GM10266 (cell line): ENCODE measurements at regions not wholly inside any gene's neighbourhood (a gene's known extent, or its start where the extent isn't known, plus 50 kb on each side); places are given as distances from the start of the nearest gene placed in this dataset.

Experiments used
- DNase-seq: peaks from one replicate; pipeline ENCODE4 v3.0.0; 2012; ENCODE audit errors: extremely low spot score
- TF ChIP-seq, protein P1 (sequence below): IDR thresholded peaks from 2 replicates; pipeline ENCODE4 v1.5.1; 2012; ENCODE audit warnings: mild to moderate bottlenecking, low read depth; ENCODE audit not compliant: control insufficient read depth, insufficient read depth; ENCODE audit errors: missing control alignments

DNA sequence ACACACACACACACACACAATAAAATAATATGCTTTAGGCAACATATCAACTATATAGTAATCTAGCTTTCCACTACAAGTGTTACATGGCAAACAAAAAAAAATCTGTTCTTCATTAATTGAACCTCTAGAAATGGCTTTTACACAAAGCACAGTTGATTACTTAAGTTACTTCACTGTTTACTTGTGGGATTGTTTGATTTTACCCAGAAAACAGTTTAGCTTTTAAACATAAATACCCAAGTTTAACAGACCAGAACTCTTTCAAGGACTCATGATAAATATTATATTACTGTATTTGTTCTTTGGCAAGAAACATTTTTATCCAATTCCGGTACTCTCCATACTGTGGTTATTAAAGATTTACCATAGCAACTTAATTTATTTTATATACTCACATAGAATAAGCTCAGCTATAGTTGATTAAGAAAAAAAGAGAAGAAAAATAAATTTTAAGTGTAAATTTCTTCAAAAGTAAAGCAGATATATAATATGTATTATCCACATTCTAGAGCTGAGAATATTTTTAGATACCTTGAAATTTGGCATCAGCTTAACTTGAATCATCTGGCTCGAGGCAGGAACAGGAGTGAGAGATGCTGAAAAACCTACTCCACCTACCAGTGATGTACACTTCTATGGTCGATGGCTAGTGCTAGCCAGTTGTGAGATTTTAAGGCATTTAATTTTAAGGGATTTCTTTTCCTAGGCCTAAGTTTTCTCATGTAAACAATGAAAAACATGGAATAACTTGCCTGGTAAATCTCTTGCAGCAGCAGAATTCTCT is 126.0 kb downstream of the BTG1 start:
- no peak for DNase-seq
- TF ChIP-seq, protein P1, sequence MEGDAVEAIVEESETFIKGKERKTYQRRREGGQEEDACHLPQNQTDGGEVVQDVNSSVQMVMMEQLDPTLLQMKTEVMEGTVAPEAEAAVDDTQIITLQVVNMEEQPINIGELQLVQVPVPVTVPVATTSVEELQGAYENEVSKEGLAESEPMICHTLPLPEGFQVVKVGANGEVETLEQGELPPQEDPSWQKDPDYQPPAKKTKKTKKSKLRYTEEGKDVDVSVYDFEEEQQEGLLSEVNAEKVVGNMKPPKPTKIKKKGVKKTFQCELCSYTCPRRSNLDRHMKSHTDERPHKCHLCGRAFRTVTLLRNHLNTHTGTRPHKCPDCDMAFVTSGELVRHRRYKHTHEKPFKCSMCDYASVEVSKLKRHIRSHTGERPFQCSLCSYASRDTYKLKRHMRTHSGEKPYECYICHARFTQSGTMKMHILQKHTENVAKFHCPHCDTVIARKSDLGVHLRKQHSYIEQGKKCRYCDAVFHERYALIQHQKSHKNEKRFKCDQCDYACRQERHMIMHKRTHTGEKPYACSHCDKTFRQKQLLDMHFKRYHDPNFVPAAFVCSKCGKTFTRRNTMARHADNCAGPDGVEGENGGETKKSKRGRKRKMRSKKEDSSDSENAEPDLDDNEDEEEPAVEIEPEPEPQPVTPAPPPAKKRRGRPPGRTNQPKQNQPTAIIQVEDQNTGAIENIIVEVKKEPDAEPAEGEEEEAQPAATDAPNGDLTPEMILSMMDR, result no peak

DNA sequence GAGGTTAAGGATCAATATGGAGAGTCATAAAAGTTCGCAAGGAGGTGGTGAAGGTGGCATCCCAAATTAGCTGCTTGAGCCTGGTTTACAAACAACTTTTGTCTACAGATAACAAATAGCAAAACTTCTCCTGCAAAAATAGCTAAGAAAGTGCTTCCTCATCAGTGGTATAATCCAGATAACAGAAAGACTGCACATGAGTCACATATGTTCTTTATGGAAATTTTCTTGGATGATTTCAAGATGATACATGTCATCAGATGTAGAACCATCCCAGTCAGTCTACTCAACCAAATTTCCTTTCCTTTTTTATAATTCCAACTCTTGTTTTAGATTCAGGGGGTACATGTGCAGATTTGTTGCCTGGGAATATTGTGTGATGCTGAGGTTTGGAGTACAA is 133.0 kb downstream of the BTG1 start:
- TF ChIP-seq, protein P1, result no peak
- no peak for DNase-seq

DNA sequence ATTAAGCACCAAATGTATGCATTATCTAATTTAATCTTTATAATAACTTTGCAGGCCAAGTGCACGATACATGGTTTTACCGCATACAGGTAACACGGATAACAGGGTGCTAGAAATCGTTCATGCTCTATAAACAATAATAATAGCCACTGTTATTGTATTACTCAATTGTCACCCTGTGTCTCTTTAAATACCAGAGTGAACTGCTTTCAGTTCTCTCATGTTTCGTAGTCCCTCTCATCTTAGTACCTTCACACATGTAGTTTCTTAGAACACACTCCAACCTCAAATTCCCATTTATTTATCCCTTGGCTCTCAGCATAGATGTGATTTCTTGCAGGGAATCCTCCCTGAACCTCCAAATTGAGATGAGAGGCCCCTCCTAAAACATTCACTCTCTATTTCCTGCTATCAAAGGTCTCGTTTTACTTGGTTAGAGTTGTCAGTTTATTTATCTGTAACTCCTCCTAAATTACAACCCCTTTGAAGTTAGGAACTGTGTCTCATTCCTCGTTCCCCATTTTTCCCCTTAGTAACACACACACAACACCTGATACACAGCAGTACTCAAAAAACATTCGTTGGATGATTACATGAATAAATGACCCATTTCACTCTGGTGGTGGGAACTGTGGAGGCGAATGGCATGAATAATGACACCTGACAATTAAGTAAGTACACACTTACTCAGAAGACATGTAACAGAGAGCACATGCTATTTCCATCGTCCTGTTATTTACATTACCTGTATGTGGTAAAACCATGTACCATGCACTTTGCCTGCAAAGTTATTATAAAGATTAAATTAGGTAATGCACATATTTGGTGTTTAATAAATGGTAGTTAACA is 134.6 kb downstream of the BTG1 start:
- DNase-seq, result no peak
- TF ChIP-seq, protein P1, result no peak

DNA sequence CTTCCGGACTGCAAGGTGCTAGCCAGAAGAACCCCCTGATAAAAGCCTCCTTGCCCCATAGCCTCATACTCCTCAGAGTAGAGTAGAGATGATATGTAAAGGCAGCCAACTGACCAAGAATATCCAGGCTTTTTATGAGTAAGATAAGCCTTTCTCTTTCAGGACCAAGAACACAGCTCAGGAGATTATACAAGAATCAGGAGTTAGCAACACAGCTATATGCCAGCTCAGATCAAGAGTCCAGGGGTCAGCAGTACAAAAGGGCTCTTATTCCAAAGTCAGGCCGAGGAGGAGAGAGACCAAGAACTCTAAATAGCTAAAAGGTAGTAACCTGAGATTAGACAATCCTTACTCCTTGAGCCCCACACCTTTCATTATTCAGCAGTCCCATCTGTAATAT is 135.3 kb downstream of the BTG1 start:
- TF ChIP-seq, protein P1, result no peak
- DNase-seq, result no peak

DNA sequence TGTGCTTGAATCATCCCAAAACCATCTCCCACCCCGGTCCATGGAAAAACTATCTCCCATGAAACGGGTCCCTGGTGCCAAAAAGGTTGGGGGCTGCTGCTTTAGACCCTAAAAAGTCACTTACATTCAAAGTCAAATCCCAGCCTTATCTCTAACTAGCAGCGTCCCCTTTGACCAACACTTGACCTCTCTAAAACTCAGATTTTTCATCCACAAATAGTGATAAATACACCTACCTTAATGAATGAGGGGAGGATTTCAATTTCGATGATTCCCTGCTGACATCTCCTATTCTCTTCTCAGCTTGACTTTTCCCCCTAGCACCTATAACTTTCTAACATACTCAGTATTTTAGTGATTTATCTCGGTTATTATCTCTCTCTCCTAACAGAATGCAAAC is 137.3 kb downstream of the BTG1 start:
- TF ChIP-seq, protein P1, result no peak
- no peak for DNase-seq

DNA sequence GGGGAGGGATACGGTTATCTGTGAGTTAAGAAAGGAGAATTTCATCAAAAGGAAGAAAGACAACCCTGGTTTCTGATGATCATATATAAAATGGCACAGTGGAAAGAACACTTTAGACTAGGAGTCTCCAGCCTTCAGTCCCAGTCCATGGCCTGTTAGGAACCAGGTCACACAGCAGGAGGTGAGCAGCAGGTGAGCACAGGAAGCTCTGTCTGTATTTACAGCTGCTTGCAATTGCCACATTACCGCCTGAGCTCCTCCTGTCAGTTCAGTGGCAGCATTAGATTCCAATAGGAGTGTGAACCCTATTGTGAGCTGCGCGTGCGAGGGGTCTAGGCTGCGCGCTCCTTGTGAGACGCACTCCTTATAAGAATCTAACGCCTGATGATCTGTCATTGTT is 137.9 kb downstream of the BTG1 start:
- TF ChIP-seq, protein P1, result no peak
- no peak for DNase-seq

DNA sequence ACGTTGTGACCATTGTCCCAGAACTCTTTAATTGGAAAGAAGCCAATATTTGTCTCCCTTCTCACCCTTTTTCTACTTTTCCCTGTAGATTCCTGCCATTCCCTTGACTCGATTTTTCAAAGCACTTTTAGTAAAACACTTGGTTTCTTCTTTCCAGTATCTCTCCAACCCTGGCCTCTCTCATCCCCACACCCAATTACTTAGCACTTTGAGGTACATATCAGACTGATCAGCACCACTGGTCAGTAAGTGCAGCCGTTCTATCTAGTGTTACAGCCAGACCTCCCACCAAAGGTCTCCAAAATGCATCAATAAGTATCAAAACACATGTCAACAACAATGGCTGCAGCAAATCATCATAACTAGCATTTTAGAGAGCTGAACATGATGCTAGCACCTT is 141.9 kb downstream of the BTG1 start:
- no peak for DNase-seq
- TF ChIP-seq, protein P1, result no peak
